Ovary (tissue), 3 donors: ENCODE measurements at regions not wholly inside any gene's neighbourhood (a gene's known extent, or its start where the extent isn't known, plus 50 kb on each side); places are given as distances from the start of the nearest gene placed in this dataset.
"Not testable (repeated sequence)": the region's sequence is repeated elsewhere in the genome, so short reads cannot be mapped to it uniquely, and the experiment has no call there.

ENCODE experiments used
- CTCF ChIP-seq, 3 donors: fragments of 450-650 bp in 2 of 3; fragments of 200-600 bp in 1 of 3; IDR thresholded peaks; one replicate each; pipeline versions ENCODE4 v1.5.1 to v1.8.0; 2016 to 2022; ENCODE audit warnings: antibody characterized with exemption in 3 of 3, mild to moderate bottlenecking in 1 of 3
- EP300 ChIP-seq: sonication (generic); formaldehyde crosslinking; IDR thresholded peaks from one replicate; pipeline ENCODE4 v1.6.1; 2017; ENCODE audit warnings: antibody characterized with exemption
- donor health status: DM: no; HTN: no; CAD: no.

- TF ChIP-seq CTCF (IDR thresholded peaks at IDR 0.05); EP300: not testable (repeated sequence)
Observed at GRCh38 chr21:6140467-6141137, 4380.8 kb upstream of the TPTE start.
